Suprapubic skin (tissue), 4 donors: ENCODE measurements at regions not wholly inside any gene's neighbourhood (a gene's known extent, or its start where the extent isn't known, plus 50 kb on each side); places are given as distances from the start of the nearest gene placed in this dataset.

Experiments
- DNase-seq, 2 donors: peaks; one replicate each; pipeline ENCODE4 v3.0.0-alpha.2; 2019; ENCODE audit warnings: low spot score in 2 of 2
- H3K27ac ChIP-seq: fragments of 200-600 bp; sonication (generic); one replicate; pipeline ENCODE4 v1.5.1; 2019
- H3K27me3 ChIP-seq: fragments of 200-600 bp; sonication (generic); one replicate; pipeline ENCODE4 v1.5.1; 2019
- H3K36me3 ChIP-seq: fragments of 200-600 bp; sonication (generic); one replicate; pipeline ENCODE4 v1.5.1; 2019
- H3K4me1 ChIP-seq: fragments of 200-600 bp; sonication (generic); one replicate; pipeline ENCODE4 v1.5.1; 2019
- H3K4me3 ChIP-seq: fragments of 200-600 bp; sonication (generic); one replicate; pipeline ENCODE4 v1.5.1; 2019; ENCODE audit warnings: mild to moderate bottlenecking
- H3K9me3 ChIP-seq: fragments of 200-600 bp; sonication (generic); one replicate; pipeline ENCODE4 v1.5.1; 2019
- EP300 ChIP-seq: sonication (generic); formaldehyde crosslinking; IDR thresholded peaks from one replicate; pipeline ENCODE4 v1.6.1; 2017; ENCODE audit warnings: antibody characterized with exemption
- POLR2A ChIP-seq, 2 donors: fragments of 450-650 bp; IDR thresholded peaks; one replicate each; pipeline ENCODE4 v1.6.1; 2017; ENCODE audit warnings: antibody characterized with exemption in 2 of 2, mild to moderate bottlenecking in 2 of 2, moderate library complexity in 2 of 2
- POLR2AphosphoS5 ChIP-seq, 3 donors: sonication (generic); formaldehyde crosslinking; IDR thresholded peaks; one replicate each; pipeline ENCODE4 v1.6.1; 2017; ENCODE audit warnings: antibody characterized with exemption in 3 of 3
- WGBS: methylation state at CpG from one replicate; pipeline ENCODE4 v1.1.5; 2018; 5-methylcytosine and 5-hydroxymethylcytosine counted together
- TF ChIP-seq, protein P1 (sequence below), 2 donors: fragments of 200-600 bp in 1 of 2; fragments of 450-650 bp in 1 of 2; sonication (generic) in 1 of 2; IDR thresholded peaks; one replicate each; pipeline ENCODE4 v1.5.1; 2016 to 2019; ENCODE audit warnings: antibody characterized with exemption in 2 of 2, mild to moderate bottlenecking in 1 of 2, moderate library complexity in 1 of 2

DNA sequence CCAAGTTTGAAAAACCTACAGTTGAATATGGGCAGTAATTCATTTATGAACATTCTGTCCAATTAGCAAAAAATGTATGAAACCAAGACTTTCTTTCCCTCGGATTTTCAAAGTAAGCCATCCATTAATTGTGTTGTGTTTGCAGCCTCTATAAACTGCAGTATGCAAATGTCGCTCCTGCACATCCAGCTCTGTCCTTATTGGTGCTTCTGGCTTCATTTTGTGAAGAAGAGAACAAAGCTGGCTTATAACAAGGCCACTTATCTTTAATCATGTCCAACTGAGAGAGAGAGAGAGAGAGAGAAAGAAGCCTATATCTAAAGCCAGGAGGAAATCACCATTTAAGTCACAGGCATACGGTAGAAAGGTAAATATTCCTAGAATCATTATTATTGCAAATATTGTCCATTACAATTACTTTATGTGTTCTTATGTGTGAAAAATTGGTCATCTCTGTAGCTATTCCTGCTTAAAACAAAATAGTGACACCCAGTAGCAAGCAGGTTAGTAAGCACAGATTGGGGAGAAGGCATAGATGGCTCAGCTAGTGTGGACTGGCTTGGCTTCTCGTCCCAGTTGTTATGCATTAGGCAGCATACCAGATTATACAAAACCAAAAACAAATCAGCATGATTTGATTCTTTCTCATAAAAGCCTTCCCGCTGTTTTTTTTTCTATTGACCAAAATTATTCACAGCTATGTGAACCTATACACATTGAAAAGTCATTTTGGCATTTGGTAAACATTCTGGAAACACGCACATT lies 726.4 kb upstream of the SOX11 start:
- no peak for DNase-seq
- Histone ChIP-seq H3K4me1 (peaks cover 2% of the 10 kb centered on the region), H3K9me3 (no peaks in the 10 kb centered on the region), H3K27ac (no peak overlapping the region), H3K27me3 (no peaks in the 10 kb centered on the region), H3K4me3 (no peak overlapping the region), H3K36me3 (no peaks in the 10 kb centered on the region)
- 69% methylated on average over 6 of the region's 6 CpGs for WGBS
- TF ChIP-seq POLR2AphosphoS5 (IDR thresholded peaks at IDR 0.05) (no peak), POLR2A (IDR thresholded peaks at IDR 0.05) (no peak), EP300 (no peak)
- TF ChIP-seq, protein P1, sequence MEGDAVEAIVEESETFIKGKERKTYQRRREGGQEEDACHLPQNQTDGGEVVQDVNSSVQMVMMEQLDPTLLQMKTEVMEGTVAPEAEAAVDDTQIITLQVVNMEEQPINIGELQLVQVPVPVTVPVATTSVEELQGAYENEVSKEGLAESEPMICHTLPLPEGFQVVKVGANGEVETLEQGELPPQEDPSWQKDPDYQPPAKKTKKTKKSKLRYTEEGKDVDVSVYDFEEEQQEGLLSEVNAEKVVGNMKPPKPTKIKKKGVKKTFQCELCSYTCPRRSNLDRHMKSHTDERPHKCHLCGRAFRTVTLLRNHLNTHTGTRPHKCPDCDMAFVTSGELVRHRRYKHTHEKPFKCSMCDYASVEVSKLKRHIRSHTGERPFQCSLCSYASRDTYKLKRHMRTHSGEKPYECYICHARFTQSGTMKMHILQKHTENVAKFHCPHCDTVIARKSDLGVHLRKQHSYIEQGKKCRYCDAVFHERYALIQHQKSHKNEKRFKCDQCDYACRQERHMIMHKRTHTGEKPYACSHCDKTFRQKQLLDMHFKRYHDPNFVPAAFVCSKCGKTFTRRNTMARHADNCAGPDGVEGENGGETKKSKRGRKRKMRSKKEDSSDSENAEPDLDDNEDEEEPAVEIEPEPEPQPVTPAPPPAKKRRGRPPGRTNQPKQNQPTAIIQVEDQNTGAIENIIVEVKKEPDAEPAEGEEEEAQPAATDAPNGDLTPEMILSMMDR (IDR thresholded peaks at IDR 0.05), result no peak

DNA sequence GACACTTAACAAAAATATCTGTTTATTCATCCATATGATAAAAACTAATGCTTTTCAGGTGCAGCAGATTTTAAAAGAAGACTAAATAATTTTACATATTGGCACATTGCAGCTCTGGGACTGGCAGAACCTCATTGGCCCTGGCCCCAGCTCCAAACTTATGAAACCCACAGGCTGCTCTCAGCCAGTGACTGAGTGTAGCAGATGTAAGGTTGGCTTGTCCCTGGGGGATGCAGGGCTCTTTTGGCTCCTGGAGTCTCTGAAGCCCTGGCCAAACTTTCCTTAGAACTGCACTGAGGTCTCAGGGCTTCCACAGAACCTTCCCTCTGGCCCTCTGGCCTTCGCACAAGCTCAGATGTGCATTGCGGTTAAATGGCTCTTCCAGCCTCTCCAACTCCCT lies 725.0 kb upstream of the SOX11 start:
- WGBS, result 78% methylated on average over 2 of the region's 2 CpGs
- peaks cover 2% of the 10 kb centered on the region for H3K4me1 ChIP-seq
- H3K4me3 ChIP-seq, result no peak overlapping the region
- no peak for DNase-seq
- H3K9me3 ChIP-seq, result no peaks in the 10 kb centered on the region
- no peaks in the 10 kb centered on the region for H3K27me3 ChIP-seq
- H3K36me3 ChIP-seq, result no peaks in the 10 kb centered on the region
- no peak overlapping the region for H3K27ac ChIP-seq
- TF ChIP-seq POLR2A (IDR thresholded peaks at IDR 0.05), result no peak
- no peak for TF ChIP-seq EP300
- TF ChIP-seq POLR2AphosphoS5 (IDR thresholded peaks at IDR 0.05), result no peak
- TF ChIP-seq, protein P1 (IDR thresholded peaks at IDR 0.05), result no peak

DNA sequence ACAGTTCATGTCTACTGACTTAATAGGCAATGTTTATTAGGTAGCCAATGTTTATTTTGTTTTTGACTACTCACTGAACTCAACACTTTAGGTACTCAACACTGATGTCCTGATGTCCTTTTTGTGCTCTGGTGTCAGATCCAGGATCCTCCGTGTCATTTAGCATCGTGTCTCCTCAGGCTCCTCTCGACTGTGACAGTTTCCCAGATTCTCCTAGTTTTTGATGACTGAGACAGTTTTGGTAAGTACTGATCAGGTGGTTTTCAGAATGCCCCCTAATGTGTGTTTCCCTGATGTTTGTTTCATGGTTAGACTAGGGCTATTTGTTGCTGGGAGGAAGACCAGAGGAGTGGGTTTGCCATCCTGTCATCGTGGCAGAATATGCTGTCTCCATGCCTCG lies 719.7 kb upstream of the SOX11 start:
- Histone ChIP-seq H3K36me3 (no peaks in the 10 kb centered on the region), H3K9me3 (no peaks in the 10 kb centered on the region), H3K4me1 (no peaks in the 10 kb centered on the region), H3K27me3 (no peaks in the 10 kb centered on the region), H3K4me3 (no peak overlapping the region), H3K27ac (no peak overlapping the region)
- 89% methylated on average over 5 of the region's 5 CpGs for WGBS
- TF ChIP-seq POLR2AphosphoS5 (IDR thresholded peaks at IDR 0.05) (no peak), EP300 (no peak), POLR2A (IDR thresholded peaks at IDR 0.05) (no peak)
- TF ChIP-seq, protein P1 (IDR thresholded peaks at IDR 0.05), result no peak
- DNase-seq, result no peak

DNA sequence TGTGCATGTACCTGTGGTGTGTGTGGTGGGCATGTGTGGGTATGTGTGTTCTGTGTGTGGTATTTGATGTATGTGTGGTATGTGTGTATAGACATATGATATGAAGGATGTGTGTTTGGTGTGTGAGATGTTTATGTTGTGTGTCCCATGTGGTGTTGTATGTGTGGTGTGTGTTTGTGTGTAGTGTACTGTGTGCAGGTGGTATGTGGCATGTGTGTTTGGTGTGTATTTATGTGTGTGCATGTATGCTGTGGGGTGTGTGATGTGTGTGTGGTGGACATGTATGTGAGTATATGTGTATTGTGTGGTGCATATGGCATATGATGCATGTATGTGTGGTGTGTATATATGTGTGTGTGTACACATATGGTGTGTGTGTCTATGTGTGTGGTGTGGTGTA lies 718.8 kb upstream of the SOX11 start:
- no peaks in the 10 kb centered on the region for H3K9me3 ChIP-seq
- H3K36me3 ChIP-seq, result no peaks in the 10 kb centered on the region
- no peaks in the 10 kb centered on the region for H3K4me1 ChIP-seq
- no peak overlapping the region for H3K27ac ChIP-seq
- DNase-seq, result no peak
- TF ChIP-seq, protein P1 (IDR thresholded peaks at IDR 0.05), result no peak
- no peak for TF ChIP-seq EP300
- no peak for TF ChIP-seq POLR2AphosphoS5 (IDR thresholded peaks at IDR 0.05)
- no peak for TF ChIP-seq POLR2A (IDR thresholded peaks at IDR 0.05)
- H3K4me3 ChIP-seq, result no peak overlapping the region
- no peaks in the 10 kb centered on the region for H3K27me3 ChIP-seq

DNA sequence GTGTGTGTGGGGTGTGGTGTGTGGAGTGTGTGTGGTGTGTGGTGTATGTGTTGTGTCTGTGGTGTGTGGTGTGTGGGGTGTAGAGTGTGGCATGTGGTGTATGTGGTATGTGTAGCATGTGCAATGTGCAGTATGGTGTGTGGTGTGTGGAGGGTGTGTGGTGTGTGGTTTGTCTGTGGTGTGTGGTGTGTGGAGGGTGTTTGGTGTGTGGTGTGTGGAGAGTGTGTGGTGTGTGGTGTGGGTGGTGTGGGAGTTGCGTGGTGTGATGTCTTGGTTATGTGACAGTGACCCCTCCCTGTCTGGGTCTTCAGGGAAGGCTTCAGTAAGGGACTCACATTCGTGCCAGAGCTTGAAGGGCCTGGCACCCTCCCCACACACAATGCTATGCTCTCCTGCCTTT lies 718.2 kb upstream of the SOX11 start:
- 74% methylated on average over 2 of the region's 2 CpGs for WGBS
- TF ChIP-seq POLR2AphosphoS5 (IDR thresholded peaks at IDR 0.05) (no peak), POLR2A (IDR thresholded peaks at IDR 0.05) (no peak), EP300 (no peak)
- TF ChIP-seq, protein P1 (IDR thresholded peaks at IDR 0.05), result no peak
- no peaks in the 10 kb centered on the region for H3K27me3 ChIP-seq

More for the DNA sequence above, 718.2 kb upstream of the SOX11 start:
- no peak for DNase-seq
- Histone ChIP-seq H3K36me3 (no peaks in the 10 kb centered on the region), H3K9me3 (no peaks in the 10 kb centered on the region), H3K27ac (no peak overlapping the region), H3K4me3 (no peak overlapping the region), H3K4me1 (no peaks in the 10 kb centered on the region)
